ENCODE measurements at regions not wholly inside any gene's neighbourhood (a gene's known extent, or its start where the extent isn't known, plus 50 kb on each side); places are given as distances from the start of the nearest gene placed in this dataset.

DNA sequence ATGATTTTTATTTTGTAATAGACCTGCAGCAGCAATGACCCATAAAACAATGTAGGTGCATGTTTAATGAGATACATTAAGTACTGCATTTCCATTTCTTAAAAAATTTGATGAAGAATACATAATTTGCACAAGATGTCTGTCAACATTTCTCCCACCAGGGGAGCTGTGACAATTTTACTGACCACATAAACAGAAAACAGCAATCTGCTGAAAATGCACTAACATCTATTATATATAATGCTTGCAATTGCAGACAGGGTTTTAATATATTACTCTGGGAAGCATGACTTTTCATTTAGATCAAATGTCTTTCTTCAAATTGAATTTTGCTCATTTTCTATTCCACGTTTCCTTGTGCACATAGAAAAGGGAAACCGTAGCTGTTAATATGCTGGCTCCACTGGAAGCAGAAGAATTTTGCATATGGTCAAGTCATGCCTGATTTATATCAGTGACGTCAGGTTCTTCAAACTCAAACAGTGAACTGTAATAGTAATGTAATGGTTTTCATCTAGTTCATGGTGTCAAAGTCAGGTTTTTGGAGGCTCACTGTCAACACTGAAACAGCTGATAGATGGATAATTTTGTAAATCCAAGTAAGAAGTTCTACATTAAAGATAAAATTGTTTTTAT is 79.8 kb upstream of the IGF1R start:
- TF ChIP-seq CTCF (IDR thresholded peaks at IDR 0.05) (peak in 4 of 7 experiments; percentile 11 to 41 (median 23)), POLR2A (IDR thresholded peaks at IDR 0.05) (no peak)
